ENCODE measurements at regions not wholly inside any gene's neighbourhood (a gene's known extent, or its start where the extent isn't known, plus 50 kb on each side); places are given as distances from the start of the nearest gene placed in this dataset.
A peak's percentile ranks its signal among the peaks of the same experiment; 100 is the strongest.

DNA sequence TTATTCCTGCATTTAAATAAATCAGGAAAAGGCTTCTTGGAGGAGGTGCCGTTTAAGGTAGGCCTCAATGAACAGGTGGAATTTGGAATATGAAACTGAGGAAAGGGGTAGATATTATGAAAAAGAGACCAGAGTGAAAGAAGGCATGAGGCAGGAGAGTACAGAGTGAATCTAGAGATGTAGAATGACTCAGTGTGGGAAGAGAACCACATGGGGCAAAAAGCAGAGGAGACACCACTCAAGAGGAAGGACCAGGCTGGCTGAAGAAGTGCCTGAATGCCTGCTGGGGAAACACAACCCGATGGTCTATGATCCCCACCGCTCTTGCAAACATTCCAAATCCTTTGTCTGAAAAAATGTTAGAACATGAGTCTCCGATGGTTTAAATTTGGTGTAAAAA, 1134.1 kb downstream of the VRK1 start:
- DNase-seq (ENCODE audit: low read depth in 2 of 2): no peak

DNA sequence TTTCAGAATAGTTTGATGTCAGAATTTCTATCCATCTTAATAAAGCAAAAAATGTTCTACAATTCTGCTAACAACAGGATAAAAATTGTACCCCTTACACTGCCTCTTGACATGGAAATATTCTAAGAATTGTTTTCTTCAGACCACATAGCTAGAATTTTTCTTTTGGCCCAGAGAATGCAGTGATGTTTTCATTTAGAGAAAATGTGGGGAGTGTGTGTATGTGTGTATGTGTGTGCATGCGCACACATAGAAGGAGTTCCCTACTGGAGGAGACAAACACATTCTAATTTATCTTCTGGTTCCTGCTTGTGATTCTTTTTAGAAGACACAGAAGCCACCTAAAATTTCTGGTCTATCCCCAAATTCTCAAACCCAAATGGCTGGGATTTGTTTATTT, 1145.7 kb downstream of the VRK1 start:
- no peak for DNase-seq (ENCODE audit: low read depth in 2 of 2)

DNA sequence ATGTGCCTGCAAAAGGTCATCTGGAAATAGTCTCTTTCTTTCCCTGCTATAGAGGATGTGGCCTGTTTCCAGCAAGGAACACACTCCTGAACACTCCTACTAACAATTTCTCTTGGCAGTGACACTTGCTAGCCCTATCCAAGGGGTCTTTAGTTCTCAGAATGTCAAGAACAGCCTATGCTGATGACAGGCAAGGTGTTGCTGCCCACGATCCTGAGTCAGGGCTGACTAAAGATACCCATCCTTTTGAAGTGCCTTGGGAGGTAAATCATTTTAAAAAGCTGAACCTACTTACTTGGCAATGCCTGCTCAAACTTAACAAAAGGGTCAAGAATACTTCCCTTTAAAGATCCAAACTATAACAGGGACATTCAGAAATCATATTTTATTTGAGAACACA, 1146.4 kb downstream of the VRK1 start:
- DNase-seq (ENCODE audit: low read depth in 2 of 2): no peak

DNA sequence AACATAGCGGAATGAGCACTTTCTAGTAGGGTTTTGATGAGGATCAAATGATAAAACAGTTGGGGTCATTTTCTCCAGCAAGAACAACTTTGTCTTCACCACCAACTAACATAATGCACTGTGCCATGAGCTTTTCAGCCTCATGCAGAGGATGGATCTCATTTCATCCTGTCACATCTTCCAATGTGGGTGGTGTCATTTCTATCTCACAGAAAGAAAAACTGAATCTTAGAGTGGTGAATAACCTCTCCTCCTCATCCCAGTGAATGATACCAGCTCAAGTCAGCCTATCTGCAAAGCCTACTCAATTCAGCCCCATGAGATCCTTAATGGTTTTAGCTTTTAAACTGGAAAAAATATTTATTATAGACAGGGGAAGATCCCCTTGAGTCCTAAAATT, 1147.2 kb downstream of the VRK1 start:
- no peak for DNase-seq (ENCODE audit: low read depth in 2 of 2)

DNA sequence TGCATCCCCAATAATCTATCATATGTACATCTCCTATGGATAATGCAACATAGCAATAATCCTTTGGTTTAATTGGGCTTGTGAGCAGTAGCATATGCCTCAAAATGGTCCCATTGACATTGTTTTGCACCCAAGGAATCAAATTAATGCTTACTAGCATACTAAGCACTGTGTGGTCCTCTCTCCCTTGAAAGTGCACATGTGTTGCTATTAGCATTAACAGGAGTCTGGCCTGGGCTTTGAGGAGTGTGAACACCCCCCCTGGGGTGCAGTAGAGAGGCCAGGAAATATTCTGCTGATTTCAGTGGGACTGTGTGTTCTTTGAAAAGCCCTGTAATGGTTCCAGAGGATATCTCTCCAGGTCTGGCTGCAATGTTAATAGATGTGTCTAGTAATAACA, 1148.4 kb downstream of the VRK1 start:
- no peak for DNase-seq (ENCODE audit: low read depth in 2 of 2)

DNA sequence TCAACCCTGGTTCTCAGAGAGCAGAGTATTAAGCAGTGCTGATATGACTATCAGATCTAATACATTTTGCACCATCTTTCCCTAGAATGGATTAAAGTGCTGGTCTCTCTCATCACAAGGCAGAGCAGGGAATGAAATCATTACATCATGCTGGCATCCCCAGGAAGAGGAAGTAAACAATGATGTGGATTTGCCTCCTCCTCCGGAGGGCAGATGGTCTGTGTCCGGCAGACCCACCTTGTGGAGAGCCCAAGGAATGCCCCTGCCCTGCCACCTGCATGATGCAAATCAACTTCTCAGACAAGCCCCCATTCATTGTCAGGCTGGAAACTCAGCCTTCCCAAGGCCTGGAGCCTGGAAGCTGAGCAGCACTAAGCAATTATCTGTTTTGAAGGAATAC, 1149.1 kb downstream of the VRK1 start:
- no peak for DNase-seq (ENCODE audit: low read depth in 2 of 2)

DNA sequence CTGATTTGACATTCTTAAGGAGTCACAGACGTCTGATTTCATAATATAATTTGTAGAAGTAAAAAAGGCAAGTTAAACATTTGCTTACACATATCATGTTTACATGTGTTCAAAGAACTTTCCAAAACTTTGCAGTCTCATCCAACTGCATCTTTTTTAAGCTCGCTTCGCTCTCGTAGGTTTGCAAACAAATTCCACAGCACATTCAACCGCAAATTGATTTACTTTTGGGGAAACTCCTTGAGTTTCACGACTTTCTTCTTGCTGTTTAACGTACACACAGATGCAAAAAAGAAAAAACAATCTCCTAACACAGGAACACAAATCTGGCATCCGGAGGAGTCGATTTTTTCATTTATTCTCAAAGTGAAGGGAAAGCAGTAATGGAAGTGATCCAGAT, 1149.5 kb downstream of the VRK1 start:
- DNase-seq (ENCODE audit: low read depth in 2 of 2): no peak

DNA sequence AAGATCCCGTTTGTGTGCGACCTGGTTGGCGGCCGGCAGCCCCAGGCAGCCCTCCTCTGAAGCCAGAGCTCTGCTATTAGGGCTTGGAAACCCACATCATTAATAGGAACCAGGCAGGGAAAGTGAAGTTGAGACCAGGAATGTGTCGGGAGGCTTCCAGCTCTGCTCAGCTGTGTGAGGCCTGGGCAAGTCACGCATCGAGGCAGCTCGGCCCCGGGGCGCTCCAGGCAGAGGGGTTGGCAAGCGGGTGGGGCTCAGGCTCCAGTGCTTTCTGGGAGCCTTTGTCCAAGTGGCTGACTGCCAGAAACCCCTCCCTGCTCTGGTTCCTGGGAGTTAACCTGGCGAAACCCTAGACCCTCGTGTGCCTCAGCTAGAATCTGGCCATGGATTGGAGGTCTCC, 1151.7 kb downstream of the VRK1 start:
- DNase-seq (ENCODE audit: low read depth in 2 of 2): no peak

DNA sequence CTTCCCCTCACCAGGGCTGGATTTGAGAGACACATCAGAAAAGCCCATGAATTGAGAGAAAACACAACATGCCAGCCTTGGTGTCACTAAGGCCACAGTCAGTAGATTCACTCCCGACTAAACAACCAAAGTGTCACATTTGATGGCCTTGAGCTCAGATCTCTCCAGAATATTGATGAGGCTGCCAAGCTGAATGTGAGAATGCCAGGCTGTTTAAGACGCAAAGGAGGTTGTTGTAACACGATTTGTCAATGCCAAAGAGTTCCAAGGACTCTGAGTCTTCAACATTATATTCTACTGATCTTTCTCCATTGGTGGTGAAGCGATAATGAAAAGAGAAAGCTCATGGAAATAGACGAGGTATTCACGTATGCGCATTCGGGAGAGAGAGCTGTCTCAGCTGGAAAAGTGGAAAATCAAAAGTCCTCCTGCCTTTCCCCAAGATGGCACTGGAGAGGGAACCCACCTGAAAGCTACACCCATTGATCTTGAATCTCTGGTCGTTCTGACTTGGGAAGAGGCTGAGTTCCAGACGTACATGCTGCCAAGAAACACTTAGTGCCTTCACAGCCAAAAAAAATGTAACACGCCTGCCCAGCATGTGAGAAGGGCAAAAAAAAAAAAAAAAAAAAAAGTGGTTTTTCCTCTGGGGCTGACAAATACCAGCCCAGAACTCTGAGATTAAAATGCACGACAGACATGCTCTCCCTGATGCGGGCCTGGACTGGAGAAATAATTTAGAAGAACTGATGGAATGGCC, 1159.6 kb downstream of the VRK1 start:
- no peak for DNase-seq (ENCODE audit: low read depth in 2 of 2)

DNA sequence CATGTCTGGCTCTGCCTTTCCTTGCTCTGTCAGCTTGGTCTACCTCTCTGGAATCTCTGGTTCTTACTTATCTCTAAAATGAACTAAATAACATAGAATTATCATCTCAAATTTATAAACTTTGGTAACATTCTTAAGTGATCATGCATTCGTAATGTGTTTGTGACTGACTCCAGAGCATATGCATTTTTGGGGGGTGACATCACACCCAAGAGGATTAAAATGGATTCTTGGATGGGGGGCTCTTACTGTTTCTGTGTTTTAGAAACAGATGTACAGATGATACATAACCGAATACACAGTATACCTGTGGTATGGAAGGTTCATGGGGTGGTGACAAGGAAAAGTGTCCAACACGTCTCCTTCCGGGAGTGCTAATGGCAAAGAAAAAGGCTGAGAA, 1162.1 kb downstream of the VRK1 start:
- no peak for DNase-seq (ENCODE audit: low read depth in 2 of 2)

DNA sequence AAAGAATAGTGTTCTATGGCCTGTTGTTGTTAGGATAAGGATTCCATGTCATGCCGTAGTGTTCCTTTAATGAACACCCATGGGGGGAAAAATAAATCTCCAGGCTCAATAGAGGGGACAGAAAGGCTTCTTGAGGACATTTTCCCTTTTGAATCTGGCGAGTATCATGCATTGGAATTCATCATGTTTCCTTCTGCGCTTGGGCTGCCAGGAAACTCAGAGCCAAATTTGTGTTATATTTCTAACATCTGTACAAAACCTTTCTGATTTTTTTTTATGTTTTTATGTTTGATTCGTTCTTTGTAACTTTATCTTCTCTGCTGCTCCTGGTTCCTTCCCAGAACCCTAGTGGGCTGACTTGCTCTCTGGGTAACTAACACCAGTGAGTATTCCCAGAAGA, 1163.3 kb downstream of the VRK1 start:
- DNase-seq (ENCODE audit: low read depth in 2 of 2): no peak

DNA sequence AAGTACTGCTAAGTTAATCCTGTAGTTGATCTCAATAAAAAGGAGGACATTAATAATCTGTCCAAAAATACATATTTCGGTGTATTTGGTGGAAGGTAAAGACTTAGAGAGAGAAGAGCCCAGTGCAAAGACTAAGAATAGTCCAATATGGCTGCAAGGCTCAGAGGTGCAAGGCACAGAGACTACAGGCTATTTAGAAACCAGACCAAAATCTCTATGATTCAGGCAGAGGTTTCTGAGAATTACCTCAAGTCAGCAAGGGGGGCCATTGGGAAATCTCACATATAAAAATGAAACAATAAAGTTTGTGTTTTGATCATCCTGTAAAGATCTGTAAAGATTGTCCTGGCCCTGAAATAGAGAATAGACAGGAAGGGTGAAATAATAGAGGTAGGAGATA, 1173.0 kb downstream of the VRK1 start:
- DNase-seq (ENCODE audit: low read depth in 2 of 2): no peak

DNA sequence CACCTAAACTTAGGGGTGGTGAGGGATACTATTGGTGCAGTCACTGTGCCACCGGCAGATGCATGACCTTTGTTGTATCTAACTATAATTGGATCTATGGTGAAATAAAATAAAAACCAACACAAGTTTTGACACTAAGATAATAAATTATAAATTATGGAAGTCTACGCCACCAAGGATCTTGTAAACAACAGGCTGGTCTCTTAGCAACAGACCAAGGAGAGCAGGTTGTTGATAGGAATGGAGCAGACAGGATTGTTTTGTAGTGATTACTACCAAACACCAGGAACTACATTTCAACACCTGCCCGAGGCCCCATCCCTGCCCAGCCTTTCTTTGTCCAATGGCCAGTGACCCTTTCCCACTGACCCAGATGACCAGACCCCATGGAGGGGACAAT, 1178.0 kb downstream of the VRK1 start:
- DNase-seq (ENCODE audit: low read depth in 2 of 2): no peak

DNA sequence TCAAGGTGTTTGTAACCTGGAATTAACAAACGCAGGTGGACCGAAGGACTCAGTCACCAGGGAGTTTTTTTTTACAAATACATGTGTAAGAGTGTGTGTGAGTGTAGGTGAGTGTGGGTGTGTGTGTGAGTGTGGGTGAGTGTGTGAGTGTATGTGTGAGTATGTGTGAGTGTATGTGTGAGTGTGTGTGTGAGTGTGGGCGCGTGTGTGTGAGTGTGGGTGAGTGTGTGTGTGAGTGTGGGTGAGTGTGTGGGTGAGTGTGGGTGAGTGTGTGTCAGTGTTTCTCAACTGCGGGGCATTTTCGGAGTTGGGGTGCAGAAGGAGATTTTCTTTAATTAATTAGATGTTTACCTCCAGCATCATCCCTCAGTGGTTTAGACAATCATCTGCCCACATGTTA, 1178.8 kb downstream of the VRK1 start:
- DNase-seq (ENCODE audit: low read depth in 2 of 2): no peak

DNA sequence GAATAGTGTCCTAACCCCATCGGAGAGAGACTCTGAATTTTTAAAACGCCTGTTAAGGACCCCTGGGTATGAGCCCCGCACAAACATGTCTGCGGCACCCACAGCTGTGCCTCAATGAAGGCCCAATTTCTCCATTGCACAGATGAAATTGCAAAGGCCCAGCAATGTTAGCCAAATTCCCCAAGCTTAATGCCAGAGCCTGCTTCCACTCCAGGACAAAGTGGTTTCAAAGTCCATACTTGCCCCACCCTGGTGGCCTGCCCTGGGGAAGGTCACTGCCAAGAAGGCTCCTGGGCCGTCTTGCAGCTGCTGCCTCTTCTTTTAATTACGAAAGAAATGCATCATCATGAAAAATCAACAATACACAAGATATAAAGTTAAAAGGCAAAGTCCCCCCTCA, 1179.7 kb downstream of the VRK1 start:
- DNase-seq (ENCODE audit: low read depth in 2 of 2): no peak

DNA sequence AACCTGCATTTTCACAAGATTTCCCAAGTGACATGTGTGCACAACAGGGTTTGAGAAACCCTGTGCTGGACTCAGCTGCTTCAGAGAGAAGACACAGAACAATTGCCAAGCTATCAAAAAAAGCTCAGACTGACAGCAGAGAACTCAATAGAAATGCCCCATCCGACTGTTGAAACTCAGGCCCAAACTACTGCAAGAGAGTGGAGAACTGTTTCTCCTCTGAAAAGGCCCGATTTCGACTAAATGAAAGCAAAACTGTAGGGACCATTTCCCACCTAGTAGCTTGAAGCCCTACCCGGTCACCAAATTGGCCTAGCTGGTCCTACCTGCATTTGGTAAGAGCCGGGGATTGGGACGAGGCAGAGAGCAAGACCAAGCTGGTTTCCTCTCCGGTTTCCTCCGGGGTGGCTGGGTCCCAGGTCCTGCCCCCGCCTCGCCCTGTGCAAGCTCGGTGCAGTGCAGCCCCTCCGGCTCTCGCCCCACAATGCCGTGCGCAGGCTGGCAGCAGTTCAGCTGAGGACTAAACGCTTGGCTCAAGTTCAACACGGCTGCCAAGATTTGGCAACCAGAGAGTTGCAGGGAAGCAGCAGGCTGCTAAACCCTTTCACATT, 1180.6 kb downstream of the VRK1 start:
- peak; percentile 38 to 51 for DNase-seq (ENCODE audit: low read depth in 2 of 2)

DNA sequence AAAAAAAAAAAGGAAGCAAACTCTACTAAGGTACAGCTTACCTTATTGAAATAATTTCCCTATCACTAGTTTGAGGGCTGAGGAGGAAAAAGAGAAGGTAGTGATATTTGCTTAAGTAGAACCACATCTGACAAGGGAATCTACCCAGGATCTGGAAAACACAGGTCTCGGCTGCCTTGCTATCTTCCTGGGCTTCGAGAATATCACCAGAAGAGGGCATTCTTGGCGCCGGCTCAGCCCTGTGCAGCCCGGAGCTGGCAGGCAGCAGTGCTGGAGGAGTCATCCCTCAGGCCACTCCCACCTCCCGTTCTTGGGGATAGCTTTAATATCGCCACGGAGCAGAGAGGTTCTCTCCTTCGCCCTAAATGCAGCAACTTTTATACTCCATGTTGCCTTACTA, 1181.2 kb downstream of the VRK1 start:
- peak; percentile 48 to 68 for DNase-seq (ENCODE audit: low read depth in 2 of 2)

DNA sequence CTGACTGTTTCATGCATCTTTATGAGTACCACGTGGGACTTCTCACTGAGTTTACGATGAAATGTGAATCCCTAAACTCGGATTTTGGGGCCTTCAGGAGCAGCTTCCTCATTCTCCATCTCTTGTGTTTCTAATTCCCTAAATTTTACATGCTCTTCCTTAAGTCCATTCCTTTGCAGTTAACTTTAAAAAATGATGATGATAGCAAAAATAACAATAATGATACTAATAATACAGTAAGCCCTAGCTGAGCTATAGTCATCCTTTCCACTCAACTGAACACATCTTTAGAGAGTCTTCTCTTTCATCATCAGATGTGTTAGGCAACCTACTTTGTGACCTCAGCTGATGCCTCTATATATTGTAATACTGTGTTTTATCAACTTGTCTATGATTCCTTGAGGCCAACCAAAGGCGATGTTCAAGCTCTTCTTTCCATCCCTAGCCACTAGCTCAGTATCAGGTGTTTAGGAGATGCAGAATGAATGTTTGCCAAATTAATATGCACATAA, 1196.4 kb downstream of the VRK1 start:
- DNase-seq (ENCODE audit: low read depth in 2 of 2): no peak

DNA sequence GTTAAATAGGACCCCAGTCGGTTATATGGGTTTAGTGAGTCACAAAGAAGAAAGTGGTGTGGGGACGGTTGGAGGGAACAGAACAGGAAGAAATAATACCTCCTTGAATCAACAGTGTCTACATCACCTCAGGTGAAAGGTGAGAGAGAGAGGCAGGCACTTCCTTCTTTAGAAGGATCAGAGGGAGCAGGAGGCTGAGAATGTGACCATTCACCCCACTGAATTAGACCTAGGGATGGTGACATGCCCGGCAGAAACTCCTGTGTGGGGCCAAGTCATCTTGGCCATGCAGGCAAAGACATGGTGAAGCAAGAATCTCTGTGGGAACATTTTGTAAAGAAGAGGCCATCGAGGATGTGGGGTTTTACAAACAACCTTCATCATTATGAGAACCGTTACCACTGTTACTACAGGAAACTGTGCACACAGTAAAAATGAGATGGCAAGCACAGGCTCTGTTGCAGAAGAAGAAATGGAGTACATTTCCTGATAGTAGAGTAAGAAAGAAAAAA, 1196.9 kb downstream of the VRK1 start:
- no peak for DNase-seq (ENCODE audit: low read depth in 2 of 2)

DNA sequence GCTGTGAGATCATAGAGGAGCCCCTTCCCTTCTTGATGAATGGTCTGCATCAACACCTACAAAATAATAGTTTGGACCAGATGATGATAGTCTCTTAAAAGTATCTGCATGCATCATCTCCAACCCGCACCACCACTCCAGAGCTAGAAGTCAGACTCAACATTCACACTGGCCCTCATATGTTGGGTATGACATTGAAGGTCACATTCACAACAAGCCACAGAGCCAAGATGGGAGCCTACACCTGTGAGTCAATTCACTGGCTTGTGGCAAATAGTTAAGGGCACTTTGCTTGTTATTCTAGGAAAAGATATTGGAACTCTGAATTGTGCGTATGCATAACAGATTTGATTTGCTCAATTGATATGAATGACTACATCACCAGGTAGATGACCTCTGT, 1197.9 kb downstream of the VRK1 start:
- DNase-seq (ENCODE audit: low read depth in 2 of 2): no peak

DNA sequence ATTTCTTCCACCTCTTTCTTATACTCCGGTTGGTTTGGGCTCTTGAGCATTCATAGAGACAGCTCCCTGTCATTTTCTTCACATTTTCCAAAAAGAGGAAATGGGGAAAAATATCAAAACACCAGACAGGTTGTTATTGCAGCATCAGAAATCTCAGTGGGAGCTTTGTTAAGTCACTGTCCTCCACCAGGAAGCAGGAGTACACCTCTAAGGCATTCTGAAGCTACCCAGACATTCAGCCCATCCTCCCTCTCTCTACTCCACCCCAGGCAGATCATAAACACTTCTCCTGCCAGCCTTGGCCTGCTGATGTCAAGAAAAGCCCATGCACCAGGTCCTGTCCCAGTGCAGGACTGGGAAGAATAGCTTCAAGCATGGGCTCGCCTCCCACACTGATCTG, 1198.3 kb downstream of the VRK1 start:
- no peak for DNase-seq (ENCODE audit: low read depth in 2 of 2)

DNA sequence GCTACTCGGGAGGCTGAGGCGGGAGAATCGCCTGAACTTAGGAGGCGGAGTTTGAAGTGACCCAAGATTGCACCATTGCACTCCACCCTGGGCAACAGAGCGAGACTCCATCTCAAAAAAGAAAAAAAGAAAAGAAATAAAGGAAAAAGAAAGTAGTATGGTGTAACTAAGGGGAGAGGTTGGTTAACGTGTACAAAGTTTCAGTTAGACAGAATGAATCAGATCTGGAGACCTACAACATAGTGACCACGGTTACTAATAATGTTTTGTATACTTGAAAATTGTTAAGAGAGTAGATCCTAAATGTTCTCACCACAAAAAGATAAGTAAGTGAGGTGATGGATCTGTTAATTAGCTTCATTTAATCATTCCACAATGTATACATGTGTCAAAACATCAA, 1208.8 kb downstream of the VRK1 start:
- no peak for DNase-seq (ENCODE audit: low read depth in 2 of 2)

DNA sequence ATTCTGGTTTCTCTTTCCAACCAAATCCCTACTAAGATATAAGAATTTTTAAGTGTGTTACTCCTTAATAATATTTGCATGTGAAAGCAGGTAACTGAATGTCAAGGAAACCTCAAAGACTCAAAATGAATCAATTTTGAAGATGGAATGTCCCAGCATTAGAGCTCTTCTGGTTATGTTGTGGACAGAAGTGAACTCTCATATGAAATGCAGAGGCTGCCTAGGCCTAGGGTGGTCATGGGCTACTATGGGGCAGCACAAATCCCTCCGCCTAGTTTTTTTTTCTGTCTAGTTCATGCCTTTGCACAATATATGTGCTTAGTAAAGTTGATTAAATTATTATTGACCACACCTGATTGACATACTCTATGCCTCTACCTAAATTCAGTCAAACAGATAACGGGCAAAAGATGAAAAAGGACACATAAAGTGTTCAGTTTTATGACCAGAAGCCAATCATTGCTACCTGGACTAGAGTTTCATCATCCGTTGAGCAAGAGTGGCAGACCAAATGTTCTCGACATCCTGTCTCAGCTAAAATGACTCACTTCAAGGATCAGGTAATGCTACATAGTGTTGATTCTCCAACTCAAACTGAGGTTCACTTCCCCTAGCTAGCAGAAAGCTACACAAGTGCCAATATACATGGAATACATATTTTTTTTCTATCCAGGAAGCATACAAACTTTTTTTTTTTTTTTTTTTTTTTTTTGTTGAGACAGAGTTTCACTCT, 1211.4 kb downstream of the VRK1 start:
- no peak for DNase-seq (ENCODE audit: low read depth in 2 of 2)
